BLaER1 treated with 17β-estradiol and CSF1 and Interleukin-3, amounts not matched to agents 10 nM and 100 nM (cell line): ENCODE measurements at regions not wholly inside any gene's neighbourhood (a gene's known extent, or its start where the extent isn't known, plus 50 kb on each side); places are given as distances from the start of the nearest gene placed in this dataset.
A peak's percentile ranks its signal among the peaks of the same experiment; 100 is the strongest.

Experiments used
- H3K27ac ChIP-seq, 11 experiments: shearing (Covaris generic); formaldehyde crosslinking; 2 replicates each; pipeline ENCODE4 v1.8.1; 2022
- H3K27me3 ChIP-seq, 11 experiments: shearing (Covaris generic); formaldehyde crosslinking; 2 replicates each; pipeline ENCODE4 v1.8.1; 2022
- H3K36me3 ChIP-seq, 11 experiments: shearing (Covaris generic); formaldehyde crosslinking; 2 replicates each; pipeline ENCODE4 v1.8.1; 2022
- H3K4me1 ChIP-seq, 10 experiments: shearing (Covaris generic); formaldehyde crosslinking; 2 replicates each; pipeline ENCODE4 v1.8.1; 2022
- H3K4me2 ChIP-seq, 11 experiments: shearing (Covaris generic); formaldehyde crosslinking; 2 replicates each; pipeline ENCODE4 v1.8.1; 2022
- H3K4me3 ChIP-seq, 10 experiments: shearing (Covaris generic); formaldehyde crosslinking; 2 replicates each; pipeline ENCODE4 v1.8.1; 2022
- H3K9ac ChIP-seq, 11 experiments: shearing (Covaris generic); formaldehyde crosslinking; 2 replicates each; pipeline ENCODE4 v1.8.1; 2022
- H3K9me3 ChIP-seq, 11 experiments: shearing (Covaris generic); formaldehyde crosslinking; replicated peaks in 1 of 11; 2 replicates each; pipeline ENCODE4 v1.8.1; 2022
- H4K20me1 ChIP-seq, 11 experiments: shearing (Covaris generic); formaldehyde crosslinking; 2 replicates each; pipeline ENCODE4 v1.8.1; 2022
- Cebpa-rat ChIP-seq, 11 experiments: shearing (Covaris generic); IDR thresholded peaks; 2 replicates each; pipeline ENCODE4 v1.8.1; 2022

- Histone ChIP-seq H3K4me1 (peaks cover 14 to 27% (median 24%) of the 10 kb centered on the region in 10 experiments), H3K4me3 (no peak overlapping the region), H4K20me1 (no peaks in the 10 kb centered on the region), H3K9me3 (peaks cover 17 to 27% (median 22%) of the 10 kb centered on the region in 11 experiments; a peak in 21 of 22 replicates), H3K27me3 (no peaks in the 10 kb centered on the region), H3K27ac (no peak overlapping the region), H3K9ac (no peak overlapping the region), H3K36me3 (no peaks in the 10 kb centered on the region), H3K4me2 (no peak overlapping the region)
- no peak for TF ChIP-seq Cebpa-rat (IDR thresholded peaks at IDR 0.05)
These were observed 212.3 kb downstream of the TFAP2C start for GRCh38 chr20:56841346-56841908.

- no peak overlapping the region for H3K4me2 ChIP-seq
- peaks cover 17 to 27% (median 22%) of the 10 kb centered on the region in 11 experiments; a peak in 21 of 22 replicates for H3K9me3 ChIP-seq
- H3K27me3 ChIP-seq: no peaks in the 10 kb centered on the region
- peaks cover 14 to 27% (median 24%) of the 10 kb centered on the region in 10 experiments for H3K4me1 ChIP-seq
- H3K36me3 ChIP-seq: no peaks in the 10 kb centered on the region
- H4K20me1 ChIP-seq: no peaks in the 10 kb centered on the region
- no peak for TF ChIP-seq Cebpa-rat (IDR thresholded peaks at IDR 0.05)
- H3K4me3 ChIP-seq: no peak overlapping the region
- H3K9ac ChIP-seq: no peak overlapping the region
- H3K27ac ChIP-seq: no peak overlapping the region
These were observed 212.9 kb downstream of the TFAP2C start for GRCh38 chr20:56842056-56842455.

GRCh38 chr20:56843386-56843785 is 214.3 kb downstream of the TFAP2C start:
- Histone ChIP-seq H4K20me1 (no peaks in the 10 kb centered on the region), H3K36me3 (no peaks in the 10 kb centered on the region), H3K4me1 (peaks cover 14 to 27% (median 24%) of the 10 kb centered on the region in 10 experiments), H3K4me3 (no peak overlapping the region), H3K4me2 (peak overlapping the region in 4 of 11 experiments; percentile 19 to 53 (median 46); a peak in 5 of 22 replicates), H3K9ac (no peak overlapping the region), H3K27me3 (no peaks in the 10 kb centered on the region), H3K27ac (no peak overlapping the region), H3K9me3 (peaks cover 17 to 27% (median 22%) of the 10 kb centered on the region in 11 experiments; a peak in 21 of 22 replicates)
- TF ChIP-seq Cebpa-rat (IDR thresholded peaks at IDR 0.05): no peak

GRCh38 chr20:56843817-56844216 is 214.7 kb downstream of the TFAP2C start:
- H3K9ac ChIP-seq: no peak overlapping the region
- no peak overlapping the region for H3K4me3 ChIP-seq
- H3K4me1 ChIP-seq: peaks cover 14 to 27% (median 24%) of the 10 kb centered on the region in 10 experiments
- no peak for TF ChIP-seq Cebpa-rat (IDR thresholded peaks at IDR 0.05)
- no peaks in the 10 kb centered on the region for H3K36me3 ChIP-seq
- H3K27ac ChIP-seq: no peak overlapping the region
- H3K4me2 ChIP-seq: peak overlapping the region in 9 of 11 experiments; percentile 0 to 58 (median 23); a peak in 12 of 22 replicates
- no peaks in the 10 kb centered on the region for H4K20me1 ChIP-seq
- no peaks in the 10 kb centered on the region for H3K27me3 ChIP-seq
- peaks cover 17 to 27% (median 22%) of the 10 kb centered on the region in 11 experiments; a peak in 21 of 22 replicates for H3K9me3 ChIP-seq

GRCh38 chr20:56845546-56846086 is 216.5 kb downstream of the TFAP2C start:
- H3K4me2 ChIP-seq: peak overlapping the region; percentile 19 to 63 (median 45); a peak in 20 of 22 replicates
- H3K9ac ChIP-seq: no peak overlapping the region
- H3K4me1 ChIP-seq: peaks cover 14 to 27% (median 24%) of the 10 kb centered on the region in 10 experiments
- no peak overlapping the region for H3K4me3 ChIP-seq
- peaks cover 17 to 27% (median 22%) of the 10 kb centered on the region in 11 experiments; a peak in 21 of 22 replicates for H3K9me3 ChIP-seq
- no peaks in the 10 kb centered on the region for H3K36me3 ChIP-seq
- no peak for TF ChIP-seq Cebpa-rat (IDR thresholded peaks at IDR 0.05)
- no peak overlapping the region; a peak in 1 of 22 replicates for H3K27ac ChIP-seq
- H3K27me3 ChIP-seq: no peaks in the 10 kb centered on the region
- no peaks in the 10 kb centered on the region for H4K20me1 ChIP-seq

- no peak overlapping the region for H3K4me3 ChIP-seq
- H3K4me2 ChIP-seq: no peak overlapping the region
- no peaks in the 10 kb centered on the region for H3K27me3 ChIP-seq
- H4K20me1 ChIP-seq: no peaks in the 10 kb centered on the region
- peaks cover 14 to 25% (median 22%) of the 10 kb centered on the region in 10 experiments for H3K4me1 ChIP-seq
- no peak for TF ChIP-seq Cebpa-rat (IDR thresholded peaks at IDR 0.05)
- no peaks in the 10 kb centered on the region for H3K36me3 ChIP-seq
- H3K9ac ChIP-seq: no peak overlapping the region
- H3K9me3 ChIP-seq: peaks cover under 1 to 6% (median 4%) of the 10 kb centered on the region in 11 experiments; a peak in 17 of 22 replicates
- H3K27ac ChIP-seq: no peak overlapping the region
These were observed 219.5 kb downstream of the TFAP2C start for GRCh38 chr20:56848561-56848960.

GRCh38 chr20:56851552-56851951 is 222.4 kb downstream of the TFAP2C start:
- Histone ChIP-seq H3K4me1 (no peaks in the 10 kb centered on the region; a peak in 1 of 20 replicates), H3K36me3 (no peaks in the 10 kb centered on the region), H4K20me1 (no peaks in the 10 kb centered on the region), H3K27ac (no peak overlapping the region), H3K4me3 (no peak overlapping the region), H3K9ac (no peak overlapping the region), H3K4me2 (no peak overlapping the region), H3K27me3 (no peaks in the 10 kb centered on the region), H3K9me3 (no peaks in the 10 kb centered on the region)
- TF ChIP-seq Cebpa-rat (IDR thresholded peaks at IDR 0.05): no peak

- H3K4me3 ChIP-seq: no peak overlapping the region
- H3K4me2 ChIP-seq: no peak overlapping the region
- no peaks in the 10 kb centered on the region for H3K36me3 ChIP-seq
- no peak overlapping the region for H3K9ac ChIP-seq
- no peaks in the 10 kb centered on the region for H3K9me3 ChIP-seq
- H3K4me1 ChIP-seq: peaks cover 15 to 33% (median 30%) of the 10 kb centered on the region in 10 experiments
- H3K27ac ChIP-seq: no peak overlapping the region
- no peaks in the 10 kb centered on the region for H3K27me3 ChIP-seq
- no peaks in the 10 kb centered on the region for H4K20me1 ChIP-seq
- TF ChIP-seq Cebpa-rat (IDR thresholded peaks at IDR 0.05): no peak
These were observed 226.6 kb downstream of the TFAP2C start for GRCh38 chr20:56855708-56856107.

GRCh38 chr20:56857950-56858349 is 228.8 kb downstream of the TFAP2C start:
- H3K36me3 ChIP-seq: no peaks in the 10 kb centered on the region
- no peaks in the 10 kb centered on the region for H3K9me3 ChIP-seq
- TF ChIP-seq Cebpa-rat (IDR thresholded peaks at IDR 0.05): no peak
- H3K4me3 ChIP-seq: no peak overlapping the region
- no peak overlapping the region for H3K9ac ChIP-seq
- H3K27ac ChIP-seq: no peak overlapping the region
- H3K4me1 ChIP-seq: peaks cover 19 to 39% (median 37%) of the 10 kb centered on the region in 10 experiments
- H3K27me3 ChIP-seq: no peaks in the 10 kb centered on the region
- H4K20me1 ChIP-seq: no peaks in the 10 kb centered on the region
- peak overlapping the region in 8 of 11 experiments; percentile 47 to 79 (median 64); a peak in 14 of 22 replicates for H3K4me2 ChIP-seq
